Left ventricle myocardium inferior (tissue), 1 donor: ENCODE measurements at regions not wholly inside any gene's neighbourhood (a gene's known extent, or its start where the extent isn't known, plus 50 kb on each side); places are given as distances from the start of the nearest gene placed in this dataset.

ENCODE experiments used
- DNase-seq: peaks from one replicate; pipeline ENCODE4 v3.0.0-alpha.2; 2020
- H3K27ac ChIP-seq: fragments of 200-600 bp; replicated peaks from 2 replicates; pipeline ENCODE4 v1.8.0; 2021
- H3K27me3 ChIP-seq: fragments of 200-600 bp; 2 replicates; pipeline ENCODE4 v1.8.0; 2021; ENCODE audit warnings: low read depth
- H3K36me3 ChIP-seq: fragments of 200-600 bp; 2 replicates; pipeline ENCODE4 v1.8.0; 2021
- H3K4me1 ChIP-seq: fragments of 200-600 bp; 2 replicates; pipeline ENCODE4 v1.8.0; 2021
- H3K4me3 ChIP-seq: fragments of 200-600 bp; 2 replicates; pipeline ENCODE4 v1.8.0; 2021; ENCODE audit warnings: mild to moderate bottlenecking, moderate library complexity
- H3K9me3 ChIP-seq: fragments of 200-600 bp; replicated peaks from 2 replicates; pipeline ENCODE4 v1.8.0; 2021
- CTCF ChIP-seq: fragments of 200-600 bp; IDR thresholded peaks from 2 replicates; pipeline ENCODE4 v1.8.0; 2021; ENCODE audit warnings: antibody characterized with exemption, mild to moderate bottlenecking, borderline replicate concordance
- intact Hi-C: fragments of 100-400 bp; cut with micrococcal nuclease; formaldehyde crosslinking; loops from one replicate; pipeline ENCODE4 v1.11.0; 2022
- donor health status: DM: no; HTN: yes; CAD: no; lungs with severe emphysema.

- Histone ChIP-seq H3K4me1 (no peaks in the 10 kb centered on the region), H3K36me3 (no peaks in the 10 kb centered on the region), H3K4me3 (no peak overlapping the region), H3K27me3 (no peaks in the 10 kb centered on the region), H3K9me3 (peaks cover 17% of the 10 kb centered on the region), H3K27ac (no peak overlapping the region)
- no peak for DNase-seq
- TF ChIP-seq CTCF, result no peak
- intact Hi-C loops, result no loop called here
Observed at GRCh38 chr3:105246536-105246935, 120.2 kb upstream of the ALCAM start.

- Histone ChIP-seq H3K27me3 (no peaks in the 10 kb centered on the region), H3K4me3 (no peak overlapping the region), H3K4me1 (no peaks in the 10 kb centered on the region), H3K9me3 (peaks cover 20% of the 10 kb centered on the region), H3K27ac (no peak overlapping the region), H3K36me3 (no peaks in the 10 kb centered on the region)
- DNase-seq, result no peak
- no peak for TF ChIP-seq CTCF
- intact Hi-C loops, result no loop called here
Observed at GRCh38 chr3:105253225-105253624, 113.5 kb upstream of the ALCAM start.

GRCh38 chr3:105254154-105254553 is 112.6 kb upstream of the ALCAM start:
- Histone ChIP-seq H3K27ac (no peak overlapping the region), H3K9me3 (peaks cover 20% of the 10 kb centered on the region), H3K4me3 (no peak overlapping the region), H3K4me1 (no peaks in the 10 kb centered on the region), H3K27me3 (no peaks in the 10 kb centered on the region), H3K36me3 (no peaks in the 10 kb centered on the region)
- intact Hi-C loops, result no loop called here
- no peak for TF ChIP-seq CTCF
- no peak for DNase-seq

DNA sequence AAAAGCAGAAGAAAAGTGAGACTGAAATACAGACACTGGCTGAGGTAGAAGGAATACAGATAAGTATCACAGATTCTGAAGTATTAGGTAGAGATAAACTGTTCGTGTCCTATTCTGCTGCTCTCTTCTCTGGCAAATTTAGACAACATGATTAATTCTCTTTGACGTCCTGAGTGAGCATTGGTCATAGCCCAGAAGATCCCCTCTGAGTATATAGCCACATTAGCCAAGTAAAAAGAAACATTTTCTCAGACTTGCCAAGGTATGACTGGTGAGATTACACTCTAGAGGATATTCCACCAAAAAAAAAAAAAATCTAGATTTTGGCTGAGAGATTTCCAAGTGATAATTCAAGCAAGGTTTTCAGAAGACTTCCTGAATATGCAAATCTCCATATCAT is 111.4 kb upstream of the ALCAM start:
- intact Hi-C loops, result no loop called here
- H3K27me3 ChIP-seq, result no peaks in the 10 kb centered on the region
- H3K9me3 ChIP-seq, result peaks cover 20% of the 10 kb centered on the region
- TF ChIP-seq CTCF, result no peak
- no peak overlapping the region for H3K4me3 ChIP-seq
- no peaks in the 10 kb centered on the region for H3K4me1 ChIP-seq
- DNase-seq, result no peak
- no peaks in the 10 kb centered on the region for H3K36me3 ChIP-seq
- H3K27ac ChIP-seq, result no peak overlapping the region

GRCh38 chr3:105259496-105259895 is 107.2 kb upstream of the ALCAM start:
- TF ChIP-seq CTCF, result no peak
- intact Hi-C loops, result no loop called here
- Histone ChIP-seq H3K9me3 (peaks cover 11% of the 10 kb centered on the region), H3K27ac (no peak overlapping the region), H3K27me3 (no peaks in the 10 kb centered on the region), H3K36me3 (no peaks in the 10 kb centered on the region), H3K4me1 (no peaks in the 10 kb centered on the region), H3K4me3 (no peak overlapping the region)
- no peak for DNase-seq

- Histone ChIP-seq H3K27ac (no peak overlapping the region), H3K27me3 (no peaks in the 10 kb centered on the region), H3K4me3 (no peak overlapping the region), H3K4me1 (no peaks in the 10 kb centered on the region), H3K36me3 (no peaks in the 10 kb centered on the region), H3K9me3 (peaks cover 11% of the 10 kb centered on the region)
- no peak for DNase-seq
- intact Hi-C loops, result no loop called here
- TF ChIP-seq CTCF, result no peak
Observed at GRCh38 chr3:105260385-105260784, 106.3 kb upstream of the ALCAM start.
